PC-9 (cell line): ENCODE measurements at regions not wholly inside any gene's neighbourhood (a gene's known extent, or its start where the extent isn't known, plus 50 kb on each side); places are given as distances from the start of the nearest gene placed in this dataset.

Experiments
- BruUV-seq: library from RNA; stranded (reverse); fragments of 400-500 nt; replicated peaks from 2 replicates; lab custom pipeline; 2021; lab: Mats Ljungman, UMichigan
- CTCF ChIA-PET: fragments of 300-600 bp; sonication (Branson Sonifier 250); formaldehyde crosslinking; loops from one replicate; lab custom pipeline; 2022; ENCODE audit warnings: antibody characterized with exemption; lab: Charles Lee
- POLR2A ChIA-PET: fragments of 300-600 bp; sonication (Branson Sonifier 250); formaldehyde crosslinking; loops from one replicate; lab custom pipeline; 2022; ENCODE audit warnings: antibody characterized with exemption; ENCODE audit not compliant: unreplicated experiment; lab: Charles Lee
- DNase-seq, 2 experiments: peaks; one replicate each; pipeline versions ENCODE4 v3.0.0 to v3.0.0-alpha.2; 2015 to 2022; ENCODE audit warnings: mixed read lengths in 1 of 2
- H2AFZ ChIP-seq: fragments of 200-600 bp; sonication (generic); 2 replicates; pipeline ENCODE4 v1.8.1; 2017; ENCODE audit warnings: antibody characterized with exemption
- H3F3A ChIP-seq: fragments of 200-600 bp; sonication (generic); 2 replicates; pipeline ENCODE4 v1.8.1; 2017; ENCODE audit warnings: antibody characterized with exemption, mild to moderate bottlenecking, low read depth; ENCODE audit not compliant: insufficient read depth
- H3K27ac ChIP-seq: fragments of 200-600 bp; sonication (generic); 2 replicates; pipeline ENCODE4 v1.6.1; 2016; ENCODE audit warnings: mixed run types
- H3K27me3 ChIP-seq: fragments of 200-600 bp; sonication (generic); 2 replicates; pipeline ENCODE4 v1.6.1; 2016; ENCODE audit warnings: low read depth, mixed run types; ENCODE audit not compliant: insufficient read depth
- H3K36me3 ChIP-seq: fragments of 200-600 bp; sonication (generic); 2 replicates; pipeline ENCODE4 v1.6.1; 2016; ENCODE audit warnings: low read depth, mixed run types
- H3K4me1 ChIP-seq: fragments of 200-600 bp; sonication (generic); replicated peaks from 2 replicates; pipeline ENCODE4 v1.6.1; 2016; ENCODE audit warnings: mixed run types; ENCODE audit not compliant: insufficient read depth
- H3K4me2 ChIP-seq: fragments of 200-600 bp; sonication (generic); 2 replicates; pipeline ENCODE4 v1.6.1; 2017; ENCODE audit warnings: mixed run types
- H3K4me3 ChIP-seq: fragments of 200-600 bp; sonication (generic); 2 replicates; pipeline ENCODE4 v1.6.1; 2016; ENCODE audit warnings: mixed run types
- H3K79me2 ChIP-seq: fragments of 200-600 bp; sonication (generic); 2 replicates; pipeline ENCODE4 v1.6.1; 2017; ENCODE audit warnings: low read depth, mixed run types
- H3K9me2 ChIP-seq: fragments of 200-600 bp; sonication (generic); 2 replicates; pipeline ENCODE4 v1.8.1; 2017; ENCODE audit warnings: mild to moderate bottlenecking; ENCODE audit not compliant: insufficient read depth
- H3K9me3 ChIP-seq: fragments of 200-600 bp; sonication (generic); 2 replicates; pipeline ENCODE4 v1.8.1; 2016; ENCODE audit warnings: low read depth; ENCODE audit not compliant: insufficient read depth
- H4K20me1 ChIP-seq: fragments of 200-600 bp; sonication (generic); 2 replicates; pipeline ENCODE4 v1.8.1; 2017; ENCODE audit not compliant: insufficient read depth
- CTCF ChIP-seq: fragments of 200-600 bp; sonication (generic); conservative IDR thresholded peaks from 2 replicates; pipeline ENCODE4 v1.6.1; 2017; ENCODE audit warnings: mixed run types, antibody characterized with exemption, mild to moderate bottlenecking, moderate library complexity
- EZH2 ChIP-seq: fragments of 200-600 bp; sonication (generic); IDR thresholded peaks from 2 replicates; pipeline ENCODE4 v1.8.0; 2017; ENCODE audit warnings: antibody characterized with exemption, low read depth
- intact Hi-C: fragments of 100-400 bp; cut with micrococcal nuclease; formaldehyde crosslinking; loops from one replicate; pipeline ENCODE4 v1.10.0; 2022; ENCODE audit not compliant: unreplicated experiment

- ChIA-PET CTCF (no interaction called here), POLR2A (no interaction called here)
- no peak overlapping the region for H3K27ac ChIP-seq
- no peaks in the 10 kb centered on the region for H3K36me3 ChIP-seq
- no peaks in the 10 kb centered on the region for H3K79me2 ChIP-seq
- no peak overlapping the region for H2AFZ ChIP-seq
- H4K20me1 ChIP-seq, result no peaks in the 10 kb centered on the region
- H3F3A ChIP-seq, result no peaks in the 10 kb centered on the region
- peaks cover 97% of the 10 kb centered on the region for H3K27me3 ChIP-seq
- intact Hi-C loops, result no loop called here
- no peak overlapping the region for H3K4me3 ChIP-seq
- H3K4me2 ChIP-seq, result no peak overlapping the region
- no peaks in the 10 kb centered on the region for H3K4me1 ChIP-seq
- no peaks in the 10 kb centered on the region for H3K9me2 ChIP-seq
- H3K9me3 ChIP-seq, result no peaks in the 10 kb centered on the region
- no peak for DNase-seq
- no peak for TF ChIP-seq EZH2
- no peak for TF ChIP-seq CTCF
- no TSS peak for BruUV-seq
Measured at GRCh38 chr12:111250251-111250881, 118.5 kb downstream of the PHETA1 start.

DNA sequence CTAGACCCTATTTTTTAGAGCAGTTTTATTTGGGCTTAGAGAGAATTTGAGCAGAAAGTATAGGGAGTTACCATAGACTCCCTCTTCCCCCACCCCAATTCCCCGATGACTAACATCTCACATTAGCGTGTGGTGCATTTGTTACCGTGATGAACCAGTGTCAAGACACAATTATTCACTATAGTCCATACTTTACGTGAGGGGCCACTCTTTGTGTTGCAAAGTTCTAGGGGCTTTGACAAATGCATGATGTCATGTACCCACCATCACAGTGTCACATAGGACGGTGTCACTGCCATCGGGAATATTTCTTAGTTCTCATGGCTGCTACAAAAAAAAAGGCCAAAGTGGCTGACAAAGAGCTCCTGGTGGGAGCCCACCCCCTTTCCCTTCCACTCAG lies 119.1 kb downstream of the PHETA1 start:
- Histone ChIP-seq H2AFZ (no peak overlapping the region), H3F3A (no peaks in the 10 kb centered on the region), H4K20me1 (no peaks in the 10 kb centered on the region), H3K4me3 (no peak overlapping the region), H3K27ac (no peak overlapping the region), H3K36me3 (no peaks in the 10 kb centered on the region), H3K9me3 (no peaks in the 10 kb centered on the region), H3K4me2 (no peak overlapping the region), H3K27me3 (peaks cover 95% of the 10 kb centered on the region), H3K79me2 (no peaks in the 10 kb centered on the region), H3K4me1 (no peaks in the 10 kb centered on the region), H3K9me2 (no peaks in the 10 kb centered on the region)
- no peak for DNase-seq
- ChIA-PET POLR2A (no interaction called here), CTCF (no interaction called here)
- TF ChIP-seq EZH2, result no peak
- TF ChIP-seq CTCF, result no peak
- intact Hi-C loops, result no loop called here
- no TSS peak for BruUV-seq

DNA sequence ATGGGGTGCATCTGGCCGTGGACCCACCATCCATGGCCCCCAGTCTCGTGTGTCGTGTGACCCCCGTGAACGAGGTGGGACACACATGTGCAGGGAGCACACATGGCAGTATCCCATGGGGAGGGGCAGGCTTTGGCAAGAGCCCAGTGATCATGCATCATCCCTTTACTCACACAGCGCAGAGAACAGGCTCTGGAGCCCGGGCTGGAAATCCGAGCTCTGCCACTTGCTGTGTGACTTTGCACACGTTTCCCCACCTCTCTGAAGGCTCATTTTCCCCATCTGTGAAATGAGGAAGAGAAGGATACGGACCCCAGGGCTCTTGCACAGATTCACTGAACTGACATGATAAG lies 119.9 kb downstream of the PHETA1 start:
- H3K4me3 ChIP-seq, result no peak overlapping the region
- POLR2A ChIA-PET, result no interaction called here
- CTCF ChIA-PET, result no interaction called here
- no peaks in the 10 kb centered on the region for H3K9me2 ChIP-seq
- DNase-seq, result no peak
- H3K4me2 ChIP-seq, result no peak overlapping the region
- no peaks in the 10 kb centered on the region for H3K4me1 ChIP-seq
- no TSS peak for BruUV-seq
- H3K36me3 ChIP-seq, result no peaks in the 10 kb centered on the region
- no peaks in the 10 kb centered on the region for H3K9me3 ChIP-seq
- H3K79me2 ChIP-seq, result no peaks in the 10 kb centered on the region
- intact Hi-C loops, result no loop called here
- H2AFZ ChIP-seq, result no peak overlapping the region
- TF ChIP-seq CTCF (no peak), EZH2 (no peak)
- H3F3A ChIP-seq, result no peaks in the 10 kb centered on the region
- peaks cover 95% of the 10 kb centered on the region for H3K27me3 ChIP-seq
- no peaks in the 10 kb centered on the region for H4K20me1 ChIP-seq
- H3K27ac ChIP-seq, result no peak overlapping the region
